Psoas muscle (tissue), 7 donors: ENCODE measurements at regions not wholly inside any gene's neighbourhood (a gene's known extent, or its start where the extent isn't known, plus 50 kb on each side); places are given as distances from the start of the nearest gene placed in this dataset.

ENCODE experiments used
- ATAC-seq, 4 donors: fragments of 200-7000 bp; cut with Tn5 transposase; one replicate each; pipeline ENCODE4 v1.9.1; 2020; ENCODE audit warnings: moderate library complexity in 3 of 4, mild to moderate bottlenecking in 2 of 4
- DNase-seq, 2 donors: peaks; one replicate each; pipeline ENCODE4 v3.0.0-alpha.2; 2020
- H3K27ac ChIP-seq: fragments of 200-600 bp; one replicate; pipeline ENCODE4 v1.8.0; 2022
- H3K27me3 ChIP-seq, 3 donors: fragments of 200-600 bp in 1 of 3; one replicate each; pipeline versions ENCODE4 v1.6.1 to v1.8.0; 2013 to 2022; ENCODE audit warnings: low read length in 2 of 3, mild to moderate bottlenecking in 2 of 3, moderate library complexity in 1 of 3; ENCODE audit not compliant: insufficient read depth in 3 of 3
- H3K36me3 ChIP-seq, 2 donors: fragments of 200-600 bp in 1 of 2; one replicate each; pipeline versions ENCODE4 v1.6.1 to v1.8.0; 2013 to 2022; ENCODE audit warnings: low read depth in 1 of 2, mild to moderate bottlenecking in 1 of 2, moderate library complexity in 1 of 2; ENCODE audit not compliant: insufficient read depth in 1 of 2
- H3K4me1 ChIP-seq: fragments of 200-600 bp; one replicate; pipeline ENCODE4 v1.8.0; 2022
- H3K4me3 ChIP-seq: fragments of 200-600 bp; one replicate; pipeline ENCODE4 v1.8.0; 2022; ENCODE audit warnings: mild to moderate bottlenecking
- H3K9me3 ChIP-seq: fragments of 200-600 bp; one replicate; pipeline ENCODE4 v1.8.0; 2022
- CTCF ChIP-seq: fragments of 200-600 bp; IDR thresholded peaks from one replicate; pipeline ENCODE4 v1.8.0; 2022; ENCODE audit warnings: antibody characterized with exemption
- WGBS, 3 donors: extraction: QIAGEN DNeasy Blood & Tissue Kit; methylation state at CpG; one replicate each; pipeline versions ENCODE4 v1.1.6 to v1.1.7; 2013; 5-methylcytosine and 5-hydroxymethylcytosine counted together
- intact Hi-C, 2 donors: fragments of 100-400 bp; cut with DNase I; formaldehyde crosslinking; loops; one replicate each; pipeline versions ENCODE4 v1.11.0 to v1.14.2; 2022
- donor health status: healthy with polysubstance abuse.
- donor health status: DM: no; HTN: no; CAD: no; lungs with moderate emphysema.
- donor health status: Bipolar disorder and iron deficiency.
- donor health status: healthy.
- donor health status: DM: yes; HTN: yes; CAD: no.
- donor health status: DM: no; HTN: no; CAD: no.
- donor health status: DM: yes; HTN: yes; CAD: no.

DNA sequence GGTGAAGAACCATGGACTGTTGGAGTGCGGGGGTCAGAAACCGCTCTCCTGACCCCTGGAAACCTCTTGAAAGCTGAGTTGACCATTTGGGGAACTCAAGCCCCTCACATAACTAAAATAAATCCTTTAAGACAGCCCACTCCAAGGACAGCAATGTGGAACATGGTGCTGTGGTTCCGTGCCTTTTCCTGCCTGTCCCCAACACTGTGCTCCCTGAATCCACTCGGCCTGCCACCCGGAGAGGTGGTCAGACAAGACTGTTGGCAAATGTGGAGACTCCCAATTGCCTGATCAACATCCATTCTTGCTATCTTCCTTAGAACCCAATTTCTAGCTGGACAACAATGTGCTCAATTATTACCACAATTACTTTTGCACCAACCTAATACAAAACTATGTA is 286.0 kb downstream of the NPHP4 start:
- 85 to 90% (median 87%) methylated on average over 5 of the region's 5 CpGs for WGBS, 3 donors
- no peak for DNase-seq
- intact Hi-C loops: no loop called here
- no peaks in the 10 kb centered on the region for H3K9me3 ChIP-seq
- no peak overlapping the region for H3K4me3 ChIP-seq
- H3K27me3 ChIP-seq: no peaks in the 10 kb centered on the region
- no peaks in the 10 kb centered on the region for H3K4me1 ChIP-seq
- no peak overlapping the region for H3K27ac ChIP-seq
- TF ChIP-seq CTCF: no peak
- H3K36me3 ChIP-seq: no peaks in the 10 kb centered on the region
- no peak for ATAC-seq

GRCh38 chr1:5705751-5706150 is 286.5 kb downstream of the NPHP4 start:
- H3K27me3 ChIP-seq: no peaks in the 10 kb centered on the region
- H3K9me3 ChIP-seq: no peaks in the 10 kb centered on the region
- H3K27ac ChIP-seq: no peak overlapping the region
- no peak overlapping the region for H3K4me3 ChIP-seq
- H3K4me1 ChIP-seq: no peaks in the 10 kb centered on the region
- WGBS, 3 donors: 68 to 80% (median 74%) methylated on average over 10 of the region's 10 CpGs
- intact Hi-C loops: no loop called here
- H3K36me3 ChIP-seq: no peaks in the 10 kb centered on the region
- no peak for ATAC-seq
- TF ChIP-seq CTCF: no peak
- DNase-seq: no peak

DNA sequence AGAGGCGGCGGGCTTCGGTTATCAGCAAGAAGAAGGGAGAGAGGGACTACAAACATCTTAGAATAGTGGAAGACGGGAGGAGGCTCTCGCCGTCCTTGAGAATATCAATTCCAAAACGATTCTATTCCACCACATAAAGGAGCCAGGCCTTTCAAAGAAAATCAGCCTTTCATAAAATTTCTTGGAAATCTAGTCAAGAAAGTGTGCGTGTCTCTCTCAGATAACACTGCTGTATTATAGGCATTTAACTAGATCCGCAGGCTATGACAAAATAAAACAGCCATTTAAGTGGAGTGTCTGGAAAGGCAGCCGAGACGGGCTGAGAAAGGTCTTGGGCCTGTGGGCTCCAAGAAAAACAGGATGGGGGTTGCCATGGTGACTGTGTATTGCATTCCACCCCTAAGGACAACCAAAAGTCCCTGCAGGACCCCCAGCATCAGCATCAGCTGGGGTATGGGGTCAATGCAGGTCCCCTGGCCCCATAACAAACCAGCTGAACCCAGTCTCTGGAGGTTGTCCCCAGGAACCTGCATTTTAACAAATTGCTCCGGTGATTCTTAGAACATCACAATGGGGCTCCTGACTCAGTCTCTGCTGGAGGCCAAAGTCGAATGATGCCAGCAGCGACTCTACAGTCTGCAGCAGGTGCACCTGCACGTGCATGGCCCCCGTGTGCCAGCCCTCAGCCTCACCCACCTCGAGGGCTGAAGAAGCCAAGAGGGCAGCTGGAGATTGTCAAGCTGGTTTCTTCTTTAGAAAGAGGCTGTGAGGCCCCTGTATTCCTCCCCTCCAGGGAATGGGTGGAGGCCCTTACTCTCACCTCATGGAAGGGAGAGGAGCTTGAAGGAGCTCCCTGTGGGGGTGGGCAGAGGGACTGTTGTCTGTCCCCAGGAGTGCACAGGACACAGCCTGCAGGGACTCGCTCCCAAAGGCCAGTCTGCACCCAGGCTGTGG is 287.4 kb downstream of the NPHP4 start:
- H3K4me1 ChIP-seq: no peaks in the 10 kb centered on the region
- 65 to 72% (median 66%) methylated on average over 18 of the region's 18 CpGs for WGBS, 3 donors
- no peaks in the 10 kb centered on the region for H3K36me3 ChIP-seq
- intact Hi-C loops: no loop called here
- no peak overlapping the region for H3K4me3 ChIP-seq
- DNase-seq: no peak
- no peak for TF ChIP-seq CTCF
- H3K27ac ChIP-seq: no peak overlapping the region
- H3K27me3 ChIP-seq: no peaks in the 10 kb centered on the region
- no peak for ATAC-seq
- no peaks in the 10 kb centered on the region for H3K9me3 ChIP-seq

DNA sequence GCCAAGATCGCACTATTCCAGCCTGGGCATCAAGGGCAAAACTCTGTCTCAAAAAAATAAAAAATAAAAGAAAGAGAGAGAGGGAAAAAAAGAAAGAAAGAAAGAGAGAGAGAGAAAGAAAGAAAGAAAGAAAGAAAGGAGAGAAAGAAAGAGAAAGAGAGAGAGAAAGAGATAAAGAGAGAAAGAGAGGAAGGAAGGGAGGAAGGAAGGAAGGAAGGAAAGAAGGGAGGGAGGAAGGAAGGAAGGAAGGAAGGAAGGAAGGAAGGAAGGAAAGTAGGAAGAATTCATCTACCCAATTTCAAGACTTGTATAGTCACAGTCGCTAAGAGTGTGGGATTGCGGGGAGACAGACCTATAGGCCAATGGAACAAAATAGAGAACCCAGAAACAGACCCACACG is 290.6 kb downstream of the NPHP4 start:
- no peaks in the 10 kb centered on the region for H3K36me3 ChIP-seq
- no peak for ATAC-seq
- no peak for DNase-seq
- peaks cover 0 to 2% (median 0%) of the 10 kb centered on the region in 3 donors for H3K27me3 ChIP-seq
- whole genome bisulfite sequencing, 3 donors: 79 to 82% (median 81%) methylated on average over 4 of the region's 4 CpGs
- intact Hi-C loops: no loop called here
- H3K4me1 ChIP-seq: no peaks in the 10 kb centered on the region
- H3K27ac ChIP-seq: no peak overlapping the region
- no peak for TF ChIP-seq CTCF
- no peaks in the 10 kb centered on the region for H3K9me3 ChIP-seq
- H3K4me3 ChIP-seq: no peak overlapping the region
